Muscle of leg (tissue), 3 donors: ENCODE measurements at regions not wholly inside any gene's neighbourhood (a gene's known extent, or its start where the extent isn't known, plus 50 kb on each side); places are given as distances from the start of the nearest gene placed in this dataset.

ENCODE experiments used
- DNase-seq: peaks from one replicate; pipeline ENCODE4 v3.0.0; 2013
- H3K27ac ChIP-seq: one replicate; pipeline ENCODE4 v1.5.1; 2013; ENCODE audit warnings: mild to moderate bottlenecking, low read length, control low read depth
- H3K27me3 ChIP-seq: one replicate; pipeline ENCODE4 v1.6.1; 2013; ENCODE audit warnings: low read length; ENCODE audit not compliant: control insufficient read depth, insufficient read depth
- H3K36me3 ChIP-seq: one replicate; pipeline ENCODE4 v1.6.1; 2013; ENCODE audit warnings: low read length; ENCODE audit not compliant: control insufficient read depth, insufficient read depth
- H3K4me1 ChIP-seq: one replicate; pipeline ENCODE4 v1.6.1; 2013; ENCODE audit warnings: low read length; ENCODE audit not compliant: control insufficient read depth, insufficient read depth
- H3K4me3 ChIP-seq: one replicate; pipeline ENCODE4 v1.5.1; 2013; ENCODE audit warnings: low read length, control low read depth
- H3K9me3 ChIP-seq: replicated peaks from 2 replicates; pipeline ENCODE4 v1.6.1; 2013; ENCODE audit warnings: low read depth, low read length; ENCODE audit not compliant: control insufficient read depth
- WGBS: methylation state at CpG from one replicate; pipeline ENCODE4 v1.1.5; 2013; ENCODE audit warnings: missing lambda C conversion rate; ENCODE audit not compliant: insufficient coverage; 5-methylcytosine and 5-hydroxymethylcytosine counted together

GRCh38 chr5:32514806-32515205 is 70.3 kb upstream of the ZFR start:
- Histone ChIP-seq H3K9me3 (no peaks in the 10 kb centered on the region), H3K4me3 (no peak overlapping the region), H3K4me1 (no peaks in the 10 kb centered on the region), H3K36me3 (no peaks in the 10 kb centered on the region), H3K27me3 (no peaks in the 10 kb centered on the region), H3K27ac (no peak overlapping the region)
- WGBS = 30% methylated on average over 2 of the region's 3 CpGs
- no peak for DNase-seq

GRCh38 chr5:32512926-32513325 is 68.4 kb upstream of the ZFR start:
- no peaks in the 10 kb centered on the region for H3K27me3 ChIP-seq
- H3K27ac ChIP-seq = no peak overlapping the region
- H3K9me3 ChIP-seq = no peaks in the 10 kb centered on the region
- peaks cover 3% of the 10 kb centered on the region for H3K4me1 ChIP-seq
- H3K36me3 ChIP-seq = no peaks in the 10 kb centered on the region
- WGBS = no CpG with 5 or more reads among the region's 2 CpGs
- no peak for DNase-seq
- H3K4me3 ChIP-seq = no peak overlapping the region

- Histone ChIP-seq H3K27me3 (no peaks in the 10 kb centered on the region), H3K9me3 (no peaks in the 10 kb centered on the region), H3K4me1 (peaks cover 11% of the 10 kb centered on the region), H3K27ac (no peak overlapping the region), H3K4me3 (no peak overlapping the region), H3K36me3 (no peaks in the 10 kb centered on the region)
- WGBS = 73% methylated on average over 4 of the region's 9 CpGs
- no peak for DNase-seq
Observed at GRCh38 chr5:32511776-32512374, 67.3 kb upstream of the ZFR start.

- H3K27me3 ChIP-seq = no peaks in the 10 kb centered on the region
- no peak overlapping the region for H3K27ac ChIP-seq
- H3K4me1 ChIP-seq = peaks cover 22% of the 10 kb centered on the region
- H3K36me3 ChIP-seq = no peaks in the 10 kb centered on the region
- whole genome bisulfite sequencing = 20% methylated on average over 1 of the region's 1 CpG
- no peak for DNase-seq
- no peak overlapping the region for H3K4me3 ChIP-seq
- H3K9me3 ChIP-seq = no peaks in the 10 kb centered on the region
Observed at GRCh38 chr5:32510860-32511259, 66.3 kb upstream of the ZFR start.

- no peaks in the 10 kb centered on the region for H3K36me3 ChIP-seq
- no peaks in the 10 kb centered on the region for H3K27me3 ChIP-seq
- no peaks in the 10 kb centered on the region for H3K9me3 ChIP-seq
- no peak for DNase-seq
- H3K4me1 ChIP-seq = peaks cover 36% of the 10 kb centered on the region
- no peak overlapping the region for H3K27ac ChIP-seq
- 86% methylated on average over 2 of the region's 8 CpGs for WGBS
- no peak overlapping the region for H3K4me3 ChIP-seq
Observed at GRCh38 chr5:32508806-32509805, 64.6 kb upstream of the ZFR start.

GRCh38 chr5:32507738-32508434 is 63.3 kb upstream of the ZFR start:
- H3K36me3 ChIP-seq = no peaks in the 10 kb centered on the region
- peak; percentile 92 for DNase-seq
- peak overlapping the region; percentile 53 for H3K27ac ChIP-seq
- H3K9me3 ChIP-seq = no peaks in the 10 kb centered on the region
- no peak overlapping the region for H3K4me3 ChIP-seq
- H3K27me3 ChIP-seq = no peaks in the 10 kb centered on the region
- peaks cover 45% of the 10 kb centered on the region for H3K4me1 ChIP-seq
- WGBS = no CpG with 5 or more reads among the region's 7 CpGs

- Histone ChIP-seq H3K27me3 (no peaks in the 10 kb centered on the region), H3K4me3 (no peak overlapping the region), H3K4me1 (peaks cover 47% of the 10 kb centered on the region), H3K27ac (peak overlapping the region; percentile 92), H3K36me3 (no peaks in the 10 kb centered on the region), H3K9me3 (no peaks in the 10 kb centered on the region)
- DNase-seq = peak; percentile 81
- no CpG with 5 or more reads among the region's 1 CpG for WGBS
Observed at GRCh38 chr5:32506799-32507198, 62.3 kb upstream of the ZFR start.

GRCh38 chr5:32506201-32506661 is 61.7 kb upstream of the ZFR start:
- Histone ChIP-seq H3K9me3 (no peaks in the 10 kb centered on the region), H3K4me3 (peak overlapping the region; percentile 24), H3K27me3 (no peaks in the 10 kb centered on the region), H3K4me1 (peaks cover 50% of the 10 kb centered on the region), H3K36me3 (no peaks in the 10 kb centered on the region), H3K27ac (peak overlapping the region; percentile 92)
- DNase-seq = peak; percentile 95
- 5% methylated on average over 3 of the region's 3 CpGs for WGBS

GRCh38 chr5:32505756-32506155 is 61.2 kb upstream of the ZFR start:
- Histone ChIP-seq H3K4me1 (peaks cover 50% of the 10 kb centered on the region), H3K27ac (peak overlapping the region; percentile 92), H3K4me3 (peak overlapping the region; percentile 24), H3K9me3 (no peaks in the 10 kb centered on the region), H3K36me3 (no peaks in the 10 kb centered on the region), H3K27me3 (no peaks in the 10 kb centered on the region)
- WGBS = 23% methylated on average over 2 of the region's 2 CpGs
- peak; percentile 86 for DNase-seq
